ENCODE measurements at regions not wholly inside any gene's neighbourhood (a gene's known extent, or its start where the extent isn't known, plus 50 kb on each side); places are given as distances from the start of the nearest gene placed in this dataset.
"Not testable (repeated sequence)": the region's sequence is repeated elsewhere in the genome, so short reads cannot be mapped to it uniquely, and the experiment has no call there.

DNA sequence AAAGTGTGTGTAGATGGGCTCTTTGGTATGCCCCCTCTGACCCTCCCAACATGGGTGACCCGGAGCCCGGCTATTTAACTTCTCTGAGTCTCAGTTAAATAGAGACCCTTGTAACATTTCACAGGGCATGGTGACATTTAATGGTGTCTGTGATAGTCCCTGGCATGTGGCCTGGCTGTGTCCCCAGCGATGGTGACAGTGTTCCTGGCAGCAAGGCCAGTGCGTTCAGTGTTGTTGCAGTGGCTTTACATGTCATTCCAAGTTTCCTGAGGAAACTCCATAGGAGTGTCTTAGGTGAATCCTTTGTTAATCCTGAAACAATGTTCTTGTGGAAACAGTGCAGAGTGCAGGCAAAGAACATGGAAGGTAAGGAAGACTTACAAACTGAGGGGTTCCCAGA, 137.0 kb downstream of the RAMP3 start:
- peaks cover 3% of the 10 kb centered on the region for H3K27me3 ChIP-seq (replicated peaks; ENCODE audit: control insufficient read depth, insufficient read depth, low read length, poor library complexity, severe bottlenecking)
- H3K27ac ChIP-seq (ENCODE audit: insufficient read depth, low read length, poor library complexity, severe bottlenecking) = no peak overlapping the region
- no peaks in the 10 kb centered on the region for H3K36me3 ChIP-seq (ENCODE audit: control insufficient read depth, insufficient read depth, low read length)
- DNase-seq = no peak
- H3K4me1 ChIP-seq (ENCODE audit: control insufficient read depth, insufficient read depth, low read length, poor library complexity, severe bottlenecking) = no peaks in the 10 kb centered on the region
- no peak overlapping the region for H3K4me3 ChIP-seq (ENCODE audit: insufficient read depth, low read depth, low read length, poor library complexity, severe bottlenecking)
- no peaks in the 10 kb centered on the region for H3K9me3 ChIP-seq (ENCODE audit: control insufficient read depth, low read length)

DNA sequence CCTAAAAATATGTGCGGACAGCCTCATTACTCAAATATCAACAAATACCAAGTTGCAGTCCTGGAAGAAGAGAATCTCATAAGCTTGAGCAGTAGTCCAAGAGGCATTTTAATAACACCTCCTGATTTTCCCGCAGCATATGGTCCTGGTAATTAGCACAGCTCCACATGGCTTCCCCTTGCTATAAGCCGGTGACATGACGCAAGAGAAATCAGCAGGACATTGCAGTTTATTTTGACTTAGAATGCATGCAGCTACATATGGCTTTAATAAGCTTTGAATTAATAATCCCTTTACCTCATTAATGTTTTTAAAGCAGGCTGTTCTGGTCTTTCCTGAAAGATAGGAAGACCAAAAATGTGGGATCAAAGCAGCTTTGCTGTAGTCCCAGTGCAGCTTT, 137.6 kb downstream of the RAMP3 start:
- no peak overlapping the region for H3K4me3 ChIP-seq (ENCODE audit: insufficient read depth, low read depth, low read length, poor library complexity, severe bottlenecking)
- no peak overlapping the region for H3K27ac ChIP-seq (ENCODE audit: insufficient read depth, low read length, poor library complexity, severe bottlenecking)
- H3K27me3 ChIP-seq (replicated peaks; ENCODE audit: control insufficient read depth, insufficient read depth, low read length, poor library complexity, severe bottlenecking) = peaks cover 3% of the 10 kb centered on the region
- H3K4me1 ChIP-seq (ENCODE audit: control insufficient read depth, insufficient read depth, low read length, poor library complexity, severe bottlenecking) = no peaks in the 10 kb centered on the region
- H3K9me3 ChIP-seq (ENCODE audit: control insufficient read depth, low read length) = no peaks in the 10 kb centered on the region
- no peaks in the 10 kb centered on the region for H3K36me3 ChIP-seq (ENCODE audit: control insufficient read depth, insufficient read depth, low read length)
- no peak for DNase-seq

DNA sequence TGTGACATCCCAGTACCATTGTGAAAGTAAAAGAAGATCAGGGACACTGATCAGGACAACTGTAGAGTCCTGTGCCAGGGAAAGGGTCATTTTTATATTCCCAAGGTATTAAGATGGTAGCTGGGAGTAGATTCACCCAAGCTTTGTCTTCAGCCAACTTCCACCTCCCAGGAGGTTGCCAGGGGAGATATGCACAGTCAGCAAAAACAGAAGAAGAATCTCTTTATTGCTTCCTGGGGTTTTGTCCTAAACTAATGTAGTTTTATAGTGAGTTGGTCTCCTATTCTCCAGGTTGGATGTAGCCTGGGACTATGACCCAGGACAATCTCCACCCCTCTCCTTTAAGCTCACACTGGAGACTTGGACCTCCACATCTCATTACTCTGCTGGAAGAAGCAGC, 139.2 kb downstream of the RAMP3 start:
- H3K27me3 ChIP-seq (replicated peaks; ENCODE audit: control insufficient read depth, insufficient read depth, low read length, poor library complexity, severe bottlenecking) = peaks cover 3% of the 10 kb centered on the region
- H3K4me3 ChIP-seq (ENCODE audit: insufficient read depth, low read depth, low read length, poor library complexity, severe bottlenecking) = no peak overlapping the region

DNA sequence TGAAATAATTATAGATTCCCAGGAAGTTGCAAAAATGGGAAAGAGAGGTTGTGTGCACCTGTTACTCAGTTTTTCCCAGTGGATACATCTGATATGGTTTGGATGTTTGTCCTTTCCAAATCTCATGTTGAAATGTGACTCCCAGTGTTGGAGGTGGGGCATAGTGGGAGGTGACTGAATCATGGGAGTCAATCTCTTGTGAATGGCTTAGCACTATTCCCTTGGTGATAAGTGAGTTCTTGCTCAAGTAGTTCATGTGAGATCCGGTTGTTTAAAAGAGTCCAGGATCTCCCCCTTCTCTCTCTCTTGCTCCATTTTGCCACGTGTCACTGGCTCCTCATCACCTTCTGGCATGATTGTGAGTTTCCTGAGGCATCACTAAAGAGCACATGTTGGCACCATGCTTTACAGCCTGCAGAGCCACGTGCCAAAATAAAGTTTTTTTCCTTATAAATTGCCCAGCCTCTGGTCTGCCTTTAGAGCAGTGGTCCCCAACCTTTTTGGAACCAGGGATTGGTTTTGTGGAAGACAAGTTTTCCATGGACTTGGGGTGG, 149.2 kb downstream of the RAMP3 start:
- DNase-seq = no peak
- no peak overlapping the region for H3K27ac ChIP-seq (ENCODE audit: insufficient read depth, low read length, poor library complexity, severe bottlenecking)
- H3K4me3 ChIP-seq (ENCODE audit: insufficient read depth, low read depth, low read length, poor library complexity, severe bottlenecking) = no peak overlapping the region
- H3K36me3 ChIP-seq (ENCODE audit: control insufficient read depth, insufficient read depth, low read length) = no peaks in the 10 kb centered on the region
- no peaks in the 10 kb centered on the region for H3K27me3 ChIP-seq (replicated peaks; ENCODE audit: control insufficient read depth, insufficient read depth, low read length, poor library complexity, severe bottlenecking)
- H3K9me3 ChIP-seq (ENCODE audit: control insufficient read depth, low read length) = no peaks in the 10 kb centered on the region
- H3K4me1 ChIP-seq (ENCODE audit: control insufficient read depth, insufficient read depth, low read length, poor library complexity, severe bottlenecking) = no peaks in the 10 kb centered on the region

More for the DNA sequence above, 139.2 kb downstream of the RAMP3 start:
- Histone ChIP-seq H3K9me3 (ENCODE audit: control insufficient read depth, low read length) (no peaks in the 10 kb centered on the region), H3K27ac (ENCODE audit: insufficient read depth, low read length, poor library complexity, severe bottlenecking) (no peak overlapping the region), H3K36me3 (ENCODE audit: control insufficient read depth, insufficient read depth, low read length) (no peaks in the 10 kb centered on the region), H3K4me1 (ENCODE audit: control insufficient read depth, insufficient read depth, low read length, poor library complexity, severe bottlenecking) (no peaks in the 10 kb centered on the region)
- no peak for DNase-seq

DNA sequence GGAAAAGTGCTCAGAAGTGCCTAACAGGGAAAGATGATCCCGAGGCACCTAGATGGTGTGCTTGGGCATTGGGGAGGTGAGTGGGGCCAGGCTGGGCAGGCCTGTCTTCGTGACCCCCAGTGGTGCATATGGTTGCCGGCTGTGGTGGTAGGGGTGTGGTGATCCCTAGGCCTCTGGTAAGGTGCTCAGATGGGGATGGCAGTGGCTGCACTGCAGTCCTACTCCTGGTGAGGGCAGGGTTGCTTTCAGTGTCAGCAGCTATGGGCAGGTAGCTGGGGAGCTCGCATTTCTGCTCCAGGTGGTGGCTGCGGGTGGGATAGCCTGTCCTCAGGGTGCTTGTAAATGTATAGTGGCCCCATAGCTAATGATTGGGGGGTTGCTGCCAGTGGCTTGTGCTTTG, 154.0 kb downstream of the RAMP3 start:
- H3K4me1 ChIP-seq (ENCODE audit: control insufficient read depth, insufficient read depth, low read length, poor library complexity, severe bottlenecking) = no peaks in the 10 kb centered on the region

DNA sequence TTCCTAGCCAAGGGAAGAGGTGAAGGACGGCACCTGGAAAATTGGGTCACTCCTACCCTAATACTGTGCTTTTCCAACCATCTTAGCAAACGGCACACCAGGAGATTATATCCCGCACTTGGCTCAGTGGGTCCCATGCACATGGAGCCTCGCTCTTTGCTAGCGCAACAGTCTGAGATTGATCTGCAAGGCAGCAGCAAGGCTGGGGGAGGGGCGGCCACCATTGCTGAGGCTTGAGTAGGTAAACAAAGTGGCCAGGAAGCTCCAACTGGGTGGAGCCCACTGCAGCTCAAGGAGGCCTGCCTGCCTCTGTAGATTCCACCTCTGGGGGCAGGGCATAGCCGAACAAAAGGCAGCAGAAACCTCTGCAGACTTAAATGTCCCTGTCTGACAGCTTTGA, 157.9 kb downstream of the RAMP3 start:
- H3K27ac ChIP-seq (ENCODE audit: insufficient read depth, low read length, poor library complexity, severe bottlenecking); H3K4me3 ChIP-seq (ENCODE audit: insufficient read depth, low read depth, low read length, poor library complexity, severe bottlenecking); H3K4me1 ChIP-seq (ENCODE audit: control insufficient read depth, insufficient read depth, low read length, poor library complexity, severe bottlenecking); H3K27me3 ChIP-seq (replicated peaks; ENCODE audit: control insufficient read depth, insufficient read depth, low read length, poor library complexity, severe bottlenecking); H3K9me3 ChIP-seq (ENCODE audit: control insufficient read depth, low read length); H3K36me3 ChIP-seq (ENCODE audit: control insufficient read depth, insufficient read depth, low read length); DNase-seq: not testable (repeated sequence)

More for the DNA sequence above, 154.0 kb downstream of the RAMP3 start:
- Histone ChIP-seq H3K27ac (ENCODE audit: insufficient read depth, low read length, poor library complexity, severe bottlenecking) (no peak overlapping the region), H3K36me3 (ENCODE audit: control insufficient read depth, insufficient read depth, low read length) (no peaks in the 10 kb centered on the region), H3K4me3 (ENCODE audit: insufficient read depth, low read depth, low read length, poor library complexity, severe bottlenecking) (no peak overlapping the region), H3K27me3 (replicated peaks; ENCODE audit: control insufficient read depth, insufficient read depth, low read length, poor library complexity, severe bottlenecking) (peaks cover 3% of the 10 kb centered on the region), H3K9me3 (ENCODE audit: control insufficient read depth, low read length) (no peaks in the 10 kb centered on the region)
- DNase-seq = no peak

DNA sequence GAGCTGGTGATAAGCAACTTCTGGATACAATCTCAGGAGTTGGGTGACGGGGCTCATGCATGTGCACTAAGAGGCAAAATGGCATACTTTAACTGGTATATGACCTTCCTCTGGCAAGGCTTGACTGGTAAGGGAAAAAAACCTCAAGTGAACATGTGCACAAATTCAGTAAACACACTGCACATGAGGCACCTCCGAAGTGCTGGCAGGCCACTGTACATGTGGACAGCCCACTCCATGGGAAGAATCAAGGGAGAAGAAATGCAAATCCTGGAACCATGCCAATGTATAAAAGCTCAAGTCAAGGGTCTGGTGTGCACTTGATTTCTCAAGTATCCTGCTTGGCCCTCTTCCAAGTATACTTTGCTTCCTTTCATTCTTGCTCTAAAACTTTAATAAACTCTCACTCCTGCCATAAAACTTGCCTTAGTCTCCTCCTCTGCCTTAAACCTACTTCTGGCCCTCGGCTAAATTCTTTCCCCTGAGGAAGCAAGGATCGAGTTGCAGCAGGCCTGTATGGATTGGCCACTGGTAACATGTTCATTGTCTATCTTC, 167.2 kb downstream of the RAMP3 start:
- H3K27ac ChIP-seq (ENCODE audit: insufficient read depth, low read length, poor library complexity, severe bottlenecking) = no peak overlapping the region
- no peak for DNase-seq
- no peaks in the 10 kb centered on the region for H3K36me3 ChIP-seq (ENCODE audit: control insufficient read depth, insufficient read depth, low read length)
- no peak overlapping the region for H3K4me3 ChIP-seq (ENCODE audit: insufficient read depth, low read depth, low read length, poor library complexity, severe bottlenecking)
- H3K9me3 ChIP-seq (ENCODE audit: control insufficient read depth, low read length) = no peaks in the 10 kb centered on the region
- peaks cover 3% of the 10 kb centered on the region for H3K27me3 ChIP-seq (replicated peaks; ENCODE audit: control insufficient read depth, insufficient read depth, low read length, poor library complexity, severe bottlenecking)
- H3K4me1 ChIP-seq (ENCODE audit: control insufficient read depth, insufficient read depth, low read length, poor library complexity, severe bottlenecking) = no peaks in the 10 kb centered on the region

DNA sequence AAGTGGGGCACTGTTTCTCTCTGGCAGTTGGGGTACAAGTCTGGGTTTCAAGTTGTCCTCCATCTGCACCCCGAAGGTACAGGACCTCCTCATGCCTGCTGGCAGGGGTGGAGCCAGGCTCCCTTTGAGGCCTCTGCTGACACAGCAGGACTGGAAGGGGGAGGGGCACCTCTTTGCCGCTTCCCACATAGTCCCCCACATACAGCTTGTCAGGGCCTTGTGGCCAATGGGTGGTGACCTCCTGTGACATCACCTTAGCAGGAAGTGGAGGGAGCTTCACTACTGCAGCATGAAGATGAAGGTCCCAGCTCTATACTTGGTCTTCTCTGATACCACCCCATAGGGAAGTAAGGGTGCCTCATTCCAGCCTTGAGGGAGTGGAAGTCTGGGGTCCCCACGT, 167.8 kb downstream of the RAMP3 start:
- no peak for DNase-seq
- H3K4me3 ChIP-seq (ENCODE audit: insufficient read depth, low read depth, low read length, poor library complexity, severe bottlenecking) = no peak overlapping the region

DNA sequence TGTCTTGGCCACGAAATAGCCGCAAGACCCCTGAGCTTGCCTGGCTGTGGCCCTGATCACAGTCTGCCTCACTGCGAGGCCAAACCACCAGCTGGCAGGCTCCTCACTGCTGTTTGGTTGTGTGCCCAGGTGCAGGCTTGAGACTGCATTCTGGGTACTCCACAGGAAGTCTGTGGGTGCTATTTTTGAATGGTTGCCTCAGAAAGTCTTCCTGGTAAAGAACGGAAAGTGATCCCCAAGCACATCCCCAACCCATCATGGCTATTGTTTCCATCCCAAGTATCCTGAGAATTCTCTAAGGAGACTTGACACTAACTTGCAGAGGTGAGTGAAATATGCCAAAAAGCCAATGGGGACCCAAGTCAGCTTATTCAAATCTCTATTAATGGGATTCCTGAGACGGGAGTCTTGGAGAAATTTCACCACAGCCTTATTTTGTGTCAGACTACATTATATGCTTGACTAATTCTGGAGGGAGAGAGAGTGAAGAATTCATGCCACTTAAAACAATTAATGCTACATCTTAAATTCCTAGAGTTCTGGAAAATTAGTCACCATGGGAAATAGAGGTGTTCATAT, 170.9 kb downstream of the RAMP3 start:
- Histone ChIP-seq H3K27me3 (replicated peaks; ENCODE audit: control insufficient read depth, insufficient read depth, low read length, poor library complexity, severe bottlenecking) (peaks cover 9% of the 10 kb centered on the region), H3K36me3 (ENCODE audit: control insufficient read depth, insufficient read depth, low read length) (no peaks in the 10 kb centered on the region), H3K9me3 (ENCODE audit: control insufficient read depth, low read length) (no peaks in the 10 kb centered on the region), H3K4me1 (ENCODE audit: control insufficient read depth, insufficient read depth, low read length, poor library complexity, severe bottlenecking) (no peaks in the 10 kb centered on the region), H3K27ac (ENCODE audit: insufficient read depth, low read length, poor library complexity, severe bottlenecking) (no peak overlapping the region), H3K4me3 (ENCODE audit: insufficient read depth, low read depth, low read length, poor library complexity, severe bottlenecking) (no peak overlapping the region)
- DNase-seq = no peak

More for the DNA sequence above, 167.8 kb downstream of the RAMP3 start:
- H3K4me1 ChIP-seq (ENCODE audit: control insufficient read depth, insufficient read depth, low read length, poor library complexity, severe bottlenecking) = no peaks in the 10 kb centered on the region
- H3K9me3 ChIP-seq (ENCODE audit: control insufficient read depth, low read length) = no peaks in the 10 kb centered on the region
- no peaks in the 10 kb centered on the region for H3K36me3 ChIP-seq (ENCODE audit: control insufficient read depth, insufficient read depth, low read length)
- H3K27me3 ChIP-seq (replicated peaks; ENCODE audit: control insufficient read depth, insufficient read depth, low read length, poor library complexity, severe bottlenecking) = peaks cover 3% of the 10 kb centered on the region
- no peak overlapping the region for H3K27ac ChIP-seq (ENCODE audit: insufficient read depth, low read length, poor library complexity, severe bottlenecking)

DNA sequence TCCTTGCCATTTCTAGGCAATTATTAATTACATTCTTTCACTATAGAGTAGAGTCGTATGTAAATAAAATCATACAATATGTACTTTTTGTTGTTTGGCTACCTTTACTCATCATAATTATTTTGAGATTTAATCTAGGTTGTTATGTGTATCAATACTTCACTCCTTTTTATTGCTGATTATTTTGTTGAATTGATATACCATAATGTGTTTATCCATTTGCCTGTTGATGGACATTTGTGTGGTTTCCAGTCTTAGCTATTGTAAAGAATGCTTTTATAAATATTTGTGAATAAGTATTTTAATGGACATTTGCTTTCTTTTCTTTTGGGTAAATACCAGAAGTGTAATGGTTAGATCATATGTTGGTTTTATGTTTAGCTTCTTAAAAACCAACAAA, 174.0 kb downstream of the RAMP3 start:
- Histone ChIP-seq H3K27me3 (replicated peaks; ENCODE audit: control insufficient read depth, insufficient read depth, low read length, poor library complexity, severe bottlenecking) (peaks cover 9% of the 10 kb centered on the region), H3K4me1 (ENCODE audit: control insufficient read depth, insufficient read depth, low read length, poor library complexity, severe bottlenecking) (no peaks in the 10 kb centered on the region), H3K27ac (ENCODE audit: insufficient read depth, low read length, poor library complexity, severe bottlenecking) (no peak overlapping the region), H3K4me3 (ENCODE audit: insufficient read depth, low read depth, low read length, poor library complexity, severe bottlenecking) (no peak overlapping the region), H3K9me3 (ENCODE audit: control insufficient read depth, low read length) (no peaks in the 10 kb centered on the region), H3K36me3 (ENCODE audit: control insufficient read depth, insufficient read depth, low read length) (no peaks in the 10 kb centered on the region)
- DNase-seq = no peak
